Liver (tissue), 2 donors: ENCODE measurements at regions not wholly inside any gene's neighbourhood (a gene's known extent, or its start where the extent isn't known, plus 50 kb on each side); places are given as distances from the start of the nearest gene placed in this dataset.

ENCODE experiments used
- CTCF ChIP-seq: fragments of 150-350 bp; IDR thresholded peaks from 2 replicates; pipeline ENCODE4 v1.5.1; 2017; ENCODE audit warnings: improper control_type of control experiment, low read depth, low read length; ENCODE audit not compliant: missing input control
- FOXA1 ChIP-seq: IDR thresholded peaks from 2 replicates; pipeline ENCODE4 v1.6.1; 2016; ENCODE audit warnings: antibody characterized with exemption
- donor health status: healthy.

GRCh38 chr2:153667475-153667874 is 188.9 kb upstream of the RPRM start:
- TF ChIP-seq FOXA1 (no peak), CTCF (no peak)
